Midbrain (tissue), 1 donor: ENCODE measurements at regions not wholly inside any gene's neighbourhood (a gene's known extent, or its start where the extent isn't known, plus 50 kb on each side); places are given as distances from the start of the nearest gene placed in this dataset.

Experiments
- DNase-seq: peaks from one replicate; lab custom pipeline; 2025; lab: John Stamatoyannopoulos, UW

GRCh38 chr18:32542221-32542798 is 71.6 kb upstream of the GAREM1 start:
- no peak for DNase-seq

- no peak for DNase-seq
These were observed 60.4 kb upstream of the GAREM1 start for GRCh38 chr18:32530947-32531651.

GRCh38 chr18:32529722-32530420 is 59.2 kb upstream of the GAREM1 start:
- DNase-seq = no peak

GRCh38 chr18:32520771-32521170 is 50.1 kb upstream of the GAREM1 start:
- no peak for DNase-seq
